ENCODE measurements at regions not wholly inside any gene's neighbourhood (a gene's known extent, or its start where the extent isn't known, plus 50 kb on each side); places are given as distances from the start of the nearest gene placed in this dataset.

DNA sequence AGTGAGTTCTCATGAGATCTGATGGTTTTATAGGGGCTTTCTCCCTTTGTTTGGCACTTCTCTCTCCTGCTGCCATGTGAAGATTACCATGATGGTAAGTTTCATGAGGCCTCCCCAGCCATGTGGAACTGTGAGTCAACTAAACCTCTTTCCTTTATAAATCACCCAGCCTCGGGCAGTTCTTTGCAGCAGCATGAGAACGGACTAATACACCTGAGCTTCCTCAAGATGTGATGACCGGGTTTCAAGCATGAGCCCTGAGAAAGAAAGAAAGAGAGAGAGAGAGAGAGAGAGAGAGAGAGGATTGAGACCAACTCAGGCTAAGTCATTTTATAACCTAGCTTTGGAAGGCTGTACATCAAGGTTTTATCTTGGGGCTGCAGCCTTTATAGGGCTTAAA, 167.7 kb upstream of the SERPINE2 start:
- CTCF ChIA-PET, result interaction anchor here (0.6 to 5.1 kb wide), 5 partner anchors 9 to 77 kb away, joined by 3 to 14 read pairs (median 3); no protein-coding TSS in a partner anchor
- DNase-seq (ENCODE audit: low read depth), result no peak
- H3K27me3 ChIP-seq (ENCODE audit: control insufficient read depth, insufficient read depth, low read length), result no peaks in the 10 kb centered on the region
- TF ChIP-seq, protein P1, sequence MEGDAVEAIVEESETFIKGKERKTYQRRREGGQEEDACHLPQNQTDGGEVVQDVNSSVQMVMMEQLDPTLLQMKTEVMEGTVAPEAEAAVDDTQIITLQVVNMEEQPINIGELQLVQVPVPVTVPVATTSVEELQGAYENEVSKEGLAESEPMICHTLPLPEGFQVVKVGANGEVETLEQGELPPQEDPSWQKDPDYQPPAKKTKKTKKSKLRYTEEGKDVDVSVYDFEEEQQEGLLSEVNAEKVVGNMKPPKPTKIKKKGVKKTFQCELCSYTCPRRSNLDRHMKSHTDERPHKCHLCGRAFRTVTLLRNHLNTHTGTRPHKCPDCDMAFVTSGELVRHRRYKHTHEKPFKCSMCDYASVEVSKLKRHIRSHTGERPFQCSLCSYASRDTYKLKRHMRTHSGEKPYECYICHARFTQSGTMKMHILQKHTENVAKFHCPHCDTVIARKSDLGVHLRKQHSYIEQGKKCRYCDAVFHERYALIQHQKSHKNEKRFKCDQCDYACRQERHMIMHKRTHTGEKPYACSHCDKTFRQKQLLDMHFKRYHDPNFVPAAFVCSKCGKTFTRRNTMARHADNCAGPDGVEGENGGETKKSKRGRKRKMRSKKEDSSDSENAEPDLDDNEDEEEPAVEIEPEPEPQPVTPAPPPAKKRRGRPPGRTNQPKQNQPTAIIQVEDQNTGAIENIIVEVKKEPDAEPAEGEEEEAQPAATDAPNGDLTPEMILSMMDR (IDR thresholded peaks at IDR 0.05; ENCODE audit: insufficient read depth, low read depth, low read length), result no peak
- H3K36me3 ChIP-seq (ENCODE audit: control insufficient read depth, insufficient read depth, low read length), result no peaks in the 10 kb centered on the region
- H3K4me3 ChIP-seq (ENCODE audit: low read depth, low read length), result no peak overlapping the region
- POLR2A ChIA-PET, result no interaction called here

DNA sequence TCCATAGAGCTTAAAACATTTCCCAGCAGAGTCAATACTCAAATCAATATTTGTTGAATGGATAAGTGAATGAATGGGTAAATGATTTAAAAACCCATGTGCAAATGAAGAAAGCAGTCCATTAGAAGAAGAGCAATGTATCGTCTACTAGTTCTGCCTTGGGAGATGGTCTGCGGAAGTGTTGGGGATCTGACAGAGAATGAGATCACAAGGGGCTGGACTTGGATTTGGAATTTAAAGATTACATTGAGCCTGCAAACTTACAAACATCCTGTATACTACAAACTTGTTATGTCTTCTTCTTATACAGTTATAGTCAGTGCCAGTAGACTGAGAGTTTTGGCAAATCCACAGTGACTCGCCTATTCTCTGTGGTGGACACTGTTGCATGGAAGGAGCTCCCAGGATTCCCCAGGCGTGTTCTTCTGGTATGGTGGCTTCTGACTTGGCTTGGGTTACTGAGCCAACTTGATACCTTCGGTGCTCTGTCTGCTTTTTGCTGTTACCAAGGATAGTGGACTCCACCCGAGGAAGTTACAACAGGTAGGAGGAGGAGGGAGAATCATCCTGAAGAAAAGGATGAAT, 163.3 kb upstream of the SERPINE2 start:
- ChIA-PET POLR2A (no interaction called here), CTCF (interaction anchor here (0.7 kb wide), 1 partner anchor 207 kb away, joined by 4 read pairs; no protein-coding TSS in a partner anchor)
- Histone ChIP-seq H3K27me3 (ENCODE audit: control insufficient read depth, insufficient read depth, low read length) (no peaks in the 10 kb centered on the region), H3K4me3 (ENCODE audit: low read depth, low read length) (no peak overlapping the region), H3K36me3 (ENCODE audit: control insufficient read depth, insufficient read depth, low read length) (no peaks in the 10 kb centered on the region)
- DNase-seq (ENCODE audit: low read depth), result no peak
- TF ChIP-seq, protein P1 (IDR thresholded peaks at IDR 0.05; ENCODE audit: insufficient read depth, low read depth, low read length), result no peak

DNA sequence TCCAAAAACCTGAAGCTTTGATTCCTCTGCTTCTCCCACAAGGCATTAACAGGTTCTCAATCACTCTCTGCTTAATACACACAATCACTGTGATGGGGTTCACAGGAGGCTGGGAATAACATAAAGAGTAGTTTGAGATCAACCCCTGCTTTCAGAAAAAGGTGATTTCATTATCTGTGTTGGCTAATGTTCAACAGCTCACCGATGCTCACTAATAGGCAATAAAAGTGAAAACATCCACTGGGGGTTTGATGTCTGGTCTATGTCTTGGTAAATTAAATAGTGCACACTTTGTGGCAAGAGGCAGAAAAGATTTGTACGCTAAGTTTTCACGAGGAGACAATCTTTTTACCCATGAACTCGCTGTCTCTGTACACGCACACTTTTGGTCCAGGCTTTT, 159.3 kb upstream of the SERPINE2 start:
- TF ChIP-seq, protein P1 (IDR thresholded peaks at IDR 0.05; ENCODE audit: insufficient read depth, low read depth, low read length), result no peak
- Histone ChIP-seq H3K36me3 (ENCODE audit: control insufficient read depth, insufficient read depth, low read length) (no peaks in the 10 kb centered on the region), H3K27me3 (ENCODE audit: control insufficient read depth, insufficient read depth, low read length) (no peaks in the 10 kb centered on the region), H3K4me3 (ENCODE audit: low read depth, low read length) (no peak overlapping the region)
- DNase-seq (ENCODE audit: low read depth), result no peak
- ChIA-PET POLR2A (no interaction called here), CTCF (interaction anchor here (0.8 to 1.3 kb wide), 3 partner anchors 9 to 20 kb away, joined by 3 to 5 read pairs (median 4); no protein-coding TSS in a partner anchor)

DNA sequence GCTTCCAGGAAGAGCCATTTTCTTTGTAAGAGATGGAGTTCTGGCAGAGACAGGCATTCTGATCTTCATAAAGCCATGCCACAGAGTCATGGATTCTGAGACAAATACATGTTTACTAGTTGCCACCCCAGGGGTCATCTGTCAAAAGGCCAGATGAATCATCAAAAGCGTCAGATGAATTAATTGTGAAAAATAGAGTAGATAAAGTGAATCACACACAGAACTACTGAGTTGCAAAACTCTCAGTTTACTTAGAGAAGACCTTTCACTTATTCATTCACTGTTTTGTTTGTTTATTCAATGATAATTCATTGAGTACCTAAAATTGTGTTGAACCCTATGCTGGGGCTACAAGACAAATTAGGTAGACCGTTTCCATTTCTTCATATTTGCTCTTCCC, 157.7 kb upstream of the SERPINE2 start:
- ChIA-PET CTCF (interaction anchor here (1.5 kb wide), 1 partner anchor 10 kb away, joined by 3 read pairs; no protein-coding TSS in a partner anchor), POLR2A (no interaction called here)
- Histone ChIP-seq H3K36me3 (ENCODE audit: control insufficient read depth, insufficient read depth, low read length) (no peaks in the 10 kb centered on the region), H3K27me3 (ENCODE audit: control insufficient read depth, insufficient read depth, low read length) (no peaks in the 10 kb centered on the region), H3K4me3 (ENCODE audit: low read depth, low read length) (no peak overlapping the region)
- TF ChIP-seq, protein P1 (IDR thresholded peaks at IDR 0.05; ENCODE audit: insufficient read depth, low read depth, low read length), result no peak
- no peak for DNase-seq (ENCODE audit: low read depth)

DNA sequence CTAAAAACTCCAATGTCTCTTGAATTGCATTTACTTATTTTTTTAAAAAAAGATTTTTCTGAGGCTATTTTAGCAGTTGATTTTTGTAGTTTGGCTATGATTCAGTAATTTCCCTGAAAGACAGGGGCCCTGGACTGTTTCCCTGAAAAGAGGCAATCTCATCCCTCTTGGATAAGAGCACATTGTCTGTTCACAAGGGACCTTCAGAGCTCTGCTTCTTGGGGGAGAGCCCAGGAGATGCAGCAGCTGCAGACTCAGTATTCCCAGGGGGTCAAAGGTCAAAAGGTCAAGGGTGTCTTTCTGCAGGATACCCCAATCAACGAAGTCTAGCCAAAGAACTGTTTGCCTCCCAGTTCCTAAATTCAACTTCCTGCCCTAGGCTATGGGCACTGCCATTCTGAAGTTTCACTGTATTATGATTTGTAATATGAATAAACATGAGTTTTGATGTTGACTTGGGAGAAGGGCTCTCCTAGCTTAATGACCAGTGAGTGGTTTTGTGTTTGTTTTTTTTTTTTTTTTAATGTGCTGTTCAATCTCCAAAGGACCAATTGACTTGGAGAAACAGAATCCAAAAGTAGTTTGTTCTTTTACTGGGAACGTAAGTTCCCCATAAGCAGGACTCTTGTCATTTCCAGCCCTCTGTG, 157.0 kb upstream of the SERPINE2 start:
- no peak for DNase-seq (ENCODE audit: low read depth)
- Histone ChIP-seq H3K4me3 (ENCODE audit: low read depth, low read length) (no peak overlapping the region), H3K36me3 (ENCODE audit: control insufficient read depth, insufficient read depth, low read length) (no peaks in the 10 kb centered on the region), H3K27me3 (ENCODE audit: control insufficient read depth, insufficient read depth, low read length) (no peaks in the 10 kb centered on the region)
- CTCF ChIA-PET, result interaction anchor here (1.5 kb wide), 1 partner anchor 11 kb away, joined by 3 read pairs; no protein-coding TSS in a partner anchor
- POLR2A ChIA-PET, result interaction anchor here (0.7 kb wide), 1 partner anchor 1463 kb away, joined by 11 read pairs; no protein-coding TSS in a partner anchor
- TF ChIP-seq, protein P1 (IDR thresholded peaks at IDR 0.05; ENCODE audit: insufficient read depth, low read depth, low read length), result no peak
